ENCODE measurements at regions not wholly inside any gene's neighbourhood (a gene's known extent, or its start where the extent isn't known, plus 50 kb on each side); places are given as distances from the start of the nearest gene placed in this dataset.

DNA sequence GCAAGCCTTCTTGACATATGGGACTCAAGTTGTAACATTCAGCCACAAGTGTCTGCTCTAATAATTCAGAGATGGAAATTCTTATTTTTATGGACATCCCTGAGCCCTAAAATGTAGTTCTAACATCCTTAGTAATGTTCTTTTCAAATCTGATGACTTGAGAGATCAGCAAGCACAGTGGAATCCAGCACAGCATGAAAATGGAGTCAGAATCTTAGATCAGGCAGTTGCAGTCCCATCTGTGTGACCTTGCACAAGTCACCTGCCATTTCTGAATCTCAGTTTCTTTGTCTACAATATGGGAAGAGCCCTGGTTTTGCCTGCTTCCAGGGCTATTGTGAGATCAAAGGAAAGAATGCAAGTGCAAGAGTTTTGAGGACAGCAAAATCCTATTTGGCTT, 183.9 kb upstream of the LPP start:
- no peak overlapping the region for H2AFZ ChIP-seq (ENCODE audit: low read depth)
- CTCF ChIA-PET: no interaction called here
- H3K4me1 ChIP-seq (ENCODE audit: control insufficient read depth in 1 of 2, insufficient read depth in 2 of 2, low read depth in 1 of 2, low read length in 1 of 2): no peaks in the 10 kb centered on the region
- H3K27me3 ChIP-seq (ENCODE audit: insufficient read depth): no peaks in the 10 kb centered on the region
- no peaks in the 10 kb centered on the region for H3K9me3 ChIP-seq
- no peaks in the 10 kb centered on the region for H3K79me2 ChIP-seq (ENCODE audit: insufficient read depth)
- peaks cover 8% of the 10 kb centered on the region for H3F3A ChIP-seq (replicated peaks; ENCODE audit: insufficient read depth)
- no peaks in the 10 kb centered on the region for H3K9me2 ChIP-seq
- H3K27ac ChIP-seq (ENCODE audit: low read depth in 2 of 2, low read length in 1 of 2): no peak overlapping the region
- H3K4me2 ChIP-seq: no peak overlapping the region
- TF ChIP-seq, protein P1, sequence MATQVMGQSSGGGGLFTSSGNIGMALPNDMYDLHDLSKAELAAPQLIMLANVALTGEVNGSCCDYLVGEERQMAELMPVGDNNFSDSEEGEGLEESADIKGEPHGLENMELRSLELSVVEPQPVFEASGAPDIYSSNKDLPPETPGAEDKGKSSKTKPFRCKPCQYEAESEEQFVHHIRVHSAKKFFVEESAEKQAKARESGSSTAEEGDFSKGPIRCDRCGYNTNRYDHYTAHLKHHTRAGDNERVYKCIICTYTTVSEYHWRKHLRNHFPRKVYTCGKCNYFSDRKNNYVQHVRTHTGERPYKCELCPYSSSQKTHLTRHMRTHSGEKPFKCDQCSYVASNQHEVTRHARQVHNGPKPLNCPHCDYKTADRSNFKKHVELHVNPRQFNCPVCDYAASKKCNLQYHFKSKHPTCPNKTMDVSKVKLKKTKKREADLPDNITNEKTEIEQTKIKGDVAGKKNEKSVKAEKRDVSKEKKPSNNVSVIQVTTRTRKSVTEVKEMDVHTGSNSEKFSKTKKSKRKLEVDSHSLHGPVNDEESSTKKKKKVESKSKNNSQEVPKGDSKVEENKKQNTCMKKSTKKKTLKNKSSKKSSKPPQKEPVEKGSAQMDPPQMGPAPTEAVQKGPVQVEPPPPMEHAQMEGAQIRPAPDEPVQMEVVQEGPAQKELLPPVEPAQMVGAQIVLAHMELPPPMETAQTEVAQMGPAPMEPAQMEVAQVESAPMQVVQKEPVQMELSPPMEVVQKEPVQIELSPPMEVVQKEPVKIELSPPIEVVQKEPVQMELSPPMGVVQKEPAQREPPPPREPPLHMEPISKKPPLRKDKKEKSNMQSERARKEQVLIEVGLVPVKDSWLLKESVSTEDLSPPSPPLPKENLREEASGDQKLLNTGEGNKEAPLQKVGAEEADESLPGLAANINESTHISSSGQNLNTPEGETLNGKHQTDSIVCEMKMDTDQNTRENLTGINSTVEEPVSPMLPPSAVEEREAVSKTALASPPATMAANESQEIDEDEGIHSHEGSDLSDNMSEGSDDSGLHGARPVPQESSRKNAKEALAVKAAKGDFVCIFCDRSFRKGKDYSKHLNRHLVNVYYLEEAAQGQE (IDR thresholded peaks at IDR 0.05; ENCODE audit: low read depth, low read length): no peak
- TF ChIP-seq TCF12 (IDR thresholded peaks at IDR 0.05) (no peak), SIN3A (IDR thresholded peaks at IDR 0.05; ENCODE audit: borderline replicate concordance, low read depth, low read length) (no peak), MEF2A (IDR thresholded peaks at IDR 0.05; ENCODE audit: borderline replicate concordance, low read depth) (no peak), EZH2phosphoT487 (IDR thresholded peaks at IDR 0.05; ENCODE audit: borderline replicate concordance, low read depth) (no peak), RCOR1 (IDR thresholded peaks at IDR 0.05; ENCODE audit: low read length) (no peak), RFX5 (IDR thresholded peaks at IDR 0.05; ENCODE audit: low read length) (no peak), TEAD4 (IDR thresholded peaks at IDR 0.05; ENCODE audit: borderline replicate concordance, insufficient read depth) (no peak), NFIC (IDR thresholded peaks at IDR 0.05; ENCODE audit: borderline replicate concordance) (no peak), TAF1 (IDR thresholded peaks at IDR 0.05; ENCODE audit: borderline replicate concordance, low read depth, low read length) (no peak)
- TF ChIP-seq, protein P2, sequence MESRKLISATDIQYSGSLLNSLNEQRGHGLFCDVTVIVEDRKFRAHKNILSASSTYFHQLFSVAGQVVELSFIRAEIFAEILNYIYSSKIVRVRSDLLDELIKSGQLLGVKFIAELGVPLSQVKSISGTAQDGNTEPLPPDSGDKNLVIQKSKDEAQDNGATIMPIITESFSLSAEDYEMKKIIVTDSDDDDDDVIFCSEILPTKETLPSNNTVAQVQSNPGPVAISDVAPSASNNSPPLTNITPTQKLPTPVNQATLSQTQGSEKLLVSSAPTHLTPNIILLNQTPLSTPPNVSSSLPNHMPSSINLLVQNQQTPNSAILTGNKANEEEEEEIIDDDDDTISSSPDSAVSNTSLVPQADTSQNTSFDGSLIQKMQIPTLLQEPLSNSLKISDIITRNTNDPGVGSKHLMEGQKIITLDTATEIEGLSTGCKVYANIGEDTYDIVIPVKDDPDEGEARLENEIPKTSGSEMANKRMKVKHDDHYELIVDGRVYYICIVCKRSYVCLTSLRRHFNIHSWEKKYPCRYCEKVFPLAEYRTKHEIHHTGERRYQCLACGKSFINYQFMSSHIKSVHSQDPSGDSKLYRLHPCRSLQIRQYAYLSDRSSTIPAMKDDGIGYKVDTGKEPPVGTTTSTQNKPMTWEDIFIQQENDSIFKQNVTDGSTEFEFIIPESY (IDR thresholded peaks at IDR 0.05; ENCODE audit: borderline replicate concordance, low read depth): no peak
- TF ChIP-seq, protein P3, sequence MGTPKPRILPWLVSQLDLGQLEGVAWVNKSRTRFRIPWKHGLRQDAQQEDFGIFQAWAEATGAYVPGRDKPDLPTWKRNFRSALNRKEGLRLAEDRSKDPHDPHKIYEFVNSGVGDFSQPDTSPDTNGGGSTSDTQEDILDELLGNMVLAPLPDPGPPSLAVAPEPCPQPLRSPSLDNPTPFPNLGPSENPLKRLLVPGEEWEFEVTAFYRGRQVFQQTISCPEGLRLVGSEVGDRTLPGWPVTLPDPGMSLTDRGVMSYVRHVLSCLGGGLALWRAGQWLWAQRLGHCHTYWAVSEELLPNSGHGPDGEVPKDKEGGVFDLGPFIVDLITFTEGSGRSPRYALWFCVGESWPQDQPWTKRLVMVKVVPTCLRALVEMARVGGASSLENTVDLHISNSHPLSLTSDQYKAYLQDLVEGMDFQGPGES (IDR thresholded peaks at IDR 0.05; ENCODE audit: low read depth, low read length): no peak
- no peak overlapping the region for H3K9ac ChIP-seq
- H3K4me3 ChIP-seq (ENCODE audit: low read depth in 2 of 2, low read length in 1 of 2): no peak overlapping the region
- POLR2A ChIA-PET: no interaction called here
- H3K36me3 ChIP-seq (replicated peaks in 1 of 2; ENCODE audit: control insufficient read depth in 1 of 2, insufficient read depth in 2 of 2, low read length in 1 of 2): no peaks in the 10 kb centered on the region
- no peaks in the 10 kb centered on the region for H4K20me1 ChIP-seq (ENCODE audit: insufficient read depth)
- DNase-seq: no peak

Measured in SK-N-SH (cell line).